CD1c-positive myeloid dendritic cell (primary cell): ENCODE measurements at regions not wholly inside any gene's neighbourhood (a gene's known extent, or its start where the extent isn't known, plus 50 kb on each side); places are given as distances from the start of the nearest gene placed in this dataset.

Source experiments
- DNase-seq: peaks from one replicate; pipeline ENCODE4 v3.0.0-alpha.2; 2016; ENCODE audit errors: extremely low spot score

DNA sequence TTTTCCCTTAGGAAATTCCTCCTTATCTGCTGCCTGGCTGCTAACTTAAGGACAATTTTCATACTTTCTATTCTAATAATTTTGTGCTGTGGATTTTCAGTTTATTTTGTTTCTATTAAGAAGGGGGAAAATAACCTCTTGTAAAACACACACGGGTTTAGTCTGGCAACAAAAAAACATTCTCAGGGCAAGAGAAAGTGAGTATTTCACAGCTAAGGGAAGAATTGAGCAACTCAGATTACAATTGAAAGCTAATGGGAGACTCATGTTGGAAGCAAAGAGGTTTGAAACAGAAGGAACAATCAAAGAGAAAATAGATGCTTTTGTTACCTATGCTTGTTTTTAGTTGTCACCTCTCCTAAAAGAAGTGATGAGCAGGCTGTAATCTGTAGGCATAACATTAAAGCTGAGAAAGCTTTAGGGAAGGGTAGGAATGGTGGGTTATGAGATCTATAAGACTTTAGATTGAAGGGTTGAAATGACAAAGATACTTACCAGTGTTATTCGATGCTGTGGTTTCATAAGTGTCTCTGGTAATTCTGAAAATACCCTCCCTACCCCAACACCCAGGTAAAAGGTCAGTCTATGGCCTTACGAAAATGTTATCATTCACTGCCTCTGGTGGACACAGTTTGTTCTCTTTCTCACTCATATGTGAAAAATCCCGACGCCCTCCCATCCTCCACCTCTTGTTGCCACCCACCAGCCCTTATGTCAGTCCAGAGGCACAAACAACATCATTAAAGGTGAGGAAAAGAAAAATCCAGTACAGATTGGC lies 510.9 kb downstream of the TXNL1 start:
- no peak for DNase-seq

DNA sequence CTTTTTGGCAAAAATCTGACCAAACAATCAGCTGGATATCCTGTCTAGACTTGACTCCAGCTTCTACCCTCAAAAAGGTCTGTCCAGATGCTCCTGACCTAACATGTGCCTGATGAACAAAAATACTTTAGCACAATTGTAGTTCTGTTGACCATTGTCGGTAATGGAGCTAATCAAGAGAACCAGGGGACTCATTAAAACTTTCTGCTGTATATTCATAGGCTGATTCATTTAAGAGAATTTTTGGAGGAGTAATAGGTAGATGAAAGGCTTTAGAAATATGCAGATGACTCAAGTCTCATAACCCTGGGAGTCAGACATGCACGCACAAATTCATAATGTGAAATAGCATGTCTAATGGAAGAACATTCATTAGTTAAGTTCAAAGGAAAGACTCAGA lies 514.2 kb downstream of the TXNL1 start:
- DNase-seq = no peak

DNA sequence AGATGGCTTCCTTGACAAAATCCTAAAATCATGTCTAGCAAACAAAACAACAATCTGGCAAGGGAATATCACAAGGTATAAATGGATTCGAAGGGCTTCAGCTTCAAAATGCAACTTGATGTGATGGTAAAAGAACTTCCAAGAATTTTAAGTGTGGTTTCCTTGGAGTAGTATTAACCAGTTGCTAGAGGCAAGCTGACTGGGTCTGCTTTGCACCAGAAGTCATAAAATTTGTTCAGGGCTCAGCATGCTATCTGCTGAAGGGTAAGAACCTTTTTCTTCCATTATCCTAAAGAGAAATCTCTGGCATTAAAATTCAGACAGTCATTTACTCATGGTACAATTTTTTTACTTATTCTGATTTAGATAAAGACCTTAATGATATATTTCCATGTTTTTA lies 516.7 kb downstream of the TXNL1 start:
- DNase-seq = no peak

DNA sequence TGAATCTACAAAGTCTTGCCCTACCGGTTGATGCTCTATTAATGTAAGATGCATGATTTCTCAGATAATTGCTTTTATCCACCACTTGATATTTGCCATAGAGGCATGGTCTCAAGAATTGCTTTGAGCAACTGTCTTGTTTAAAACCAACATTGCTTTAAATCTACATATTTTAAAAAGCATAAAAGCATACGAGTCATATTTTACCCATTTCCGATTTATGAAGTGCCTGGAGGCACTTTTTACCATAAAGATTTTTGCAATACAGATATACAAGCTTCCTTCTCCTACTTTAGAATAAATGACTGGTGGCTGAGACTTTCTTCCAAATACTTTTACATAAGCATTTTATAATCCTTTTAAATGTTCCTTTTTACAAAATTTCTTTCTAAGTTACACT lies 517.6 kb downstream of the TXNL1 start:
- no peak for DNase-seq

DNA sequence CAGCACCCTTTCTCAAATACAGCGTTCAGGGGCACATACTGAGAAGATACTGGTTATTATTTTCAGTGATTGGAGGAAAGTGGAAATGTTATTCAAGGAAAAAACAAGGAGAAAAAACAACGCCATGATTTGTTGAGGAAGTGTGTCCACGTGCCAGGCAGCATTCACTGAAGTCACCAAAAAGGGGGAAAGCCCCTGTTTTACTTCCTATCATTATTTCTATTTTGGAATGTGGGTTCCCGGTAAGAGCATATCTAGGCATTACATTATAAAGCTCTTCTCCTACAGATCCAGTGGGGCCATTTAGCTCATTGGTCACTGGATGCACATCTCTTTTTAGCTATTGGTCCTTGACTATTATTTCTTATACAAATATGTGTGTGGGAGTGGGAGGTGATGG lies 518.7 kb downstream of the TXNL1 start:
- peak; percentile 21 for DNase-seq

DNA sequence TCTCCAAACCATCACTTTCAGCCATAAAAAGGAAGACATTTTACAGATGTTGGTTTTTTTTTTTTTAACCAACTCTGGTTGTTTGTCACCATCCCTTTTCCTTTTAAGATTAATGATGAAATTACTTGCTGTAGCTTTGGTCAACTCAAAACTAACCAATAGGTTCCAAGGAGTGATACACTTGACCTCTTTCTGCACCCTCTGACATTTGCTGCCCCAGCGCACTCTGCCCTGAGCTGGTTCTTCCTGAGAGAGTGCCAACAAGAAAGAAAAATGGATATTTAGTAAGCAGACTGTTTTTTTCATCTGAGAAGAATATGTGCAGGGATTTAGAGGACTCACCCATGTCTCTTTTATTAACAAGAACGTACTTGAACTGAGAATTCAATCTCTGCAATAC lies 520.0 kb downstream of the TXNL1 start:
- no peak for DNase-seq

DNA sequence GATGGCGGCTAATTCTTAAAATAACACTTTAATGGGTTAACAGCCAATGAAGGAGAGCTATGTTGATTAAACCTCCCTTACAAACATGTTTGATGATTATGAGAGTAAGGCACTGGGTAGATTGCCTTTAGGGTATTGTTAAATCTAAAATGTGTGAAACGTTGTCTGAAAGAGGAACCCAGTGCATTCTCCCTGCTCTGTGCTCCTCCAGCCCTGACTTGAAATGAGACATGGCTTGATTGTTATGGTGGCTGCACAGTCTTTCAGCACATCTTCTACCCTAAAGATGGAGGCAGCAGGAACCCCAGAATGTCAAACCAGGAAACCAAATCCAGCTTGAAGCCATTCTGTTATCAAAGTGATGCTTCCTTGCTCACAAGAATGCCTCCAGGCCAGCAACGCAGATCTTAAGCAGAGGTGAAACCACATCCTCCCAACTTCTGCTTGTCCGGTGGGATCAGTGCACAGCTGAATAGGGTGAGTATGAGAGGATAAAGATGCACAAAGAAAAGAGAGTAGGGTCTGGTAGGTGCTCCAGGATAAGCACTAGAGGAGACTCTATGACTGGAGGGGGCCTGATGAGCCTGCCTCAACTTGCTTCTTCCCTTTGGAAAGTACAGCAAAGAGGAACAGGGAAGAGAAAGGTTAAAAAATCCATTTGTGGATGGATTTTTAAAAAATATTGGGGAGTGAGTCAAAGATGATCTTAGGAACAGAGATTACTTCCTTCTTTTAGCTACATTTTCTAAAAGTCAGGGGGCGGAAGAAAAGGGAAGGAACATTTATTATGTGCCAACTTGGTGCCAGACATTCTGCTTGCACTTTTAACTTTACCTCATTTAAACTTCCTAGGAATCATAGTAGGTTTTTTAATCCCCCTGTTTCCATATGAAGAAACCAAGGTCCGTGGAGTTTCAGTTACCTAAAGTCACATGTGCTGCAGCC lies 523.0 kb downstream of the TXNL1 start:
- DNase-seq = peak; percentile 87

DNA sequence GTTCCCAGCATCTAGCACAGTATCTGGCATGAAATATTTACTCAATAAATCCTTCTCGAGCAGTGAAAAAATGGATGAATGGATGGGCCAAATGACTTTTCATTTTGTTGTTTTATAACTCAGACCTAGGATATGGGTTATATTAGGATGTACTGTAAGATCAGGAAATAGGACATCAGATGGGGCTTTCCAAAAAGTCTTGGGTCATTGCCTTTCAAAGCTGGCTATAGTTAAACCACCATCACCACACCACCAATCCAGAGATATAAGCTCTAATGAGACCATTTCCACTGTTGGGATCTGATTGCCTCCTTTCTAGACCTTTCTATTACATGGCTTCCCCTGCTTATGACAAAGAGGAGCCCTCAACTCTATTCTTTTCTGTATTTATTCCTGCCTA lies 525.0 kb upstream of the TCF4 start:
- no peak for DNase-seq

DNA sequence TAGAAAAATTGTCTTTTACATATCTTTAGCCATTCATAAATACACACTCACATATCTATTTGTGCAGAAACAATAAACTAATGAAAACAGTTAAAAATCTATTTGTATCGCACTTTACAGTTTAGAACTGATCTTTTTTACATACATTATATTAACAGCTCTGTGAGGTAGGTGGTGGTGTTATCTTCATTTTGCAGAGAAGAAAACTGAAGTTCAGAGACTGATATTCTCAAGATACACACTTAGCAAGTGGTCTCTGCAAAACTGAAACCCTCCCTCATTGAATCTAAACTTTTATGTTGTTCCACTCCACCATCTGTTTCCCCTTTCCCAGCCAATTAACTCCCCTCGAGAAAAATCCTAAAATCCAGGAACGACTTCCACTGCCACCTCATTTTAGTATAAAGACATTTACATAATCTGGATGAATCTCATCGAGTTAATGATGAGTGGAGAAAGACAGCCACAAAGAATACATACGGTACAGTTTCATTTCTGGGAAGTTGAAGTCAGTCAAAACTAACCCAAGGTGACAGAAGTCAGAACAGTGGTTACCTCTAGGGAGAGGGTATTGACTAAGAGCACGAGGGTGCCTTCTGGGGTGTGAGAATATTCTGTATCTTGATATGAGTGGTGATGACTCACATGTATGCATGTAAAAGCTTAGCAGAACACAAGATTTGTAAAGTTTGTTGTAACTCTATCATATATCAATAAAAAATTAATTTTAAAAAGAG lies 524.2 kb upstream of the TCF4 start:
- peak; percentile 22 for DNase-seq

DNA sequence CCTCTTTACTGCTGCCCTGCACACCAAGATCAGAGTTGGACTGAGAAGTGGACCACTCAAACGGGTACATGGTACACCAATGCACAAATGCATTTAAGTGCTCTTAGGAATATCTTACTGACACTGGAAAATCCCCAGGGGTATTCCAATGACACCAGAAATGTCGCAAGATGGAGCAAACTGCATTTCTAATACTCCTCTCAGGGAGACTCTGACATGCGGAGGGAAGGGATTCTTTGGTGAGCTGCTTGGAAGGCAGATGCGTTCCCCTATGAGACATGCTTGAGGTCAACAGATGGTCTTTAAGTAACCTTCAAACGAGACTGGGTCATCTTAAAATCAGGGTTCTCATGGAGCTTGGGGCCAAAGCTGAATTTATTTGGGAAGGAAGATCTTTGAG lies 521.8 kb upstream of the TCF4 start:
- no peak for DNase-seq

DNA sequence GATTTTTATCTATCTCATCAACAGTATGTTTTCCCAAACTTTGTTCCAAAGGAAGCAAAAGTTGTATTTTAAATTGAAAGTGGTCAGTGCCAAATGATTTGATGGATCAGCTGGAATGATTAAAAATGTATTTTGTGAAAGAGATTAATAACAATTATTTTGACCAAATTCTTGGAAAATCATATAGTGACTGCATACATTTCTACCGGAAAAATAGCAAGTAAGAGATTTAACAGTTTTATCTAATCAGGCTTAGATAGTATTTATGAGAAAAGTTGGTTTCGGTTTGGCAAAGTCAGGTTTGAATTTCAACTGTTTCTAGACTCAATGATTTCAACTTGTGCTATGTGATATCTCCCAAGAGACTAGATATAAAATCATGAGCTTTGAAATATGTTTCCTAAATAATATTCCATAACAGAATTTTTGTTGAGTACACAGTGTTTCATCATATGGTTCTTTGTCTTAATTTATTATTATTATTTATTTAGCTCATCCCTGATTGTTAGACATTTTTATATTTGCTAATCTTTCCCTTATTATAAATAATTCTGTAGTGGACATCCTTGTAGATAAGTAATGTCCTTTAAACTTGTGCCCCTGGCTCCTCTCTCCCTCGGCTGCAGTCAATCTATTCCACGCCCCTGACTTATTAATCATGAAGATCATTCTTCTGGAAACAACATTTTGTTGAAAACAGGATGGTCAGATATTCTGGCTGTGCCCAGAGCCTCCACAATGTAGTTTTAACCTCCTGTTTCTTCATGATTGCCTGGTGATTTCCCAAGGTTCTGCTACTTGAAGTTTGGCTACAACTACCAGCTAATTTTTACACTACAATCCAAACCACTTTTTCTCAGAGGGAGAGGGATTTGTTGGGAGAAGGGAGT lies 520.7 kb upstream of the TCF4 start:
- DNase-seq = no peak

DNA sequence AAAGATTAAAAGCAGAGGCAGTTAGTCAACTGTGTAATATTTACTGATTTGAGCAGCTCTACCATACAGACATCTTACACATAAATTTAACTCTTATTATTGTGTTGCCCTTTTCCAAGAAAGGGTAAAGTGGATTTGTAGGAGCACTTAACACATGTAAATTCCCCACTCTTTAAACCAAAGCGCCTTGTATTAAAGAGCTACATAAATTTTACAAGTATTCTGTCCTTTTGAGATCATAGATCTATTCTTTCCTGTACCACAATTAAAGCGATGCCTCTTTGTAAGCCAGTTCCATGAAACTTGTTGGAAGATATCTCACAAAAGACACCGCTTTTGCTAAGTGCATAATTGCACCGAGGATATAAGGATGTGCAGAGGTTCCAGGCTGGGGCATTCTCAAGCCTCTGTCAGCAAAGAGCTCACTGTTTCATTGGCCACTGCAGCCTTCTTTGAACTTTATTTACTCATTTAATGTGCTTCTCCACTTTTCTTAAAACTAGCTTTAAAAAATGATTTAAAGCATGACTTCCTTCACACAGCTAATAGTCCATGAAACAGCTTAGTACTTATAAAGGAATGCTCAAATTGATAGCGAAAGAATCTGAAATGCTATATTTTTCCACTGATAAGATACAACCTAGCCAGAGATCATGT lies 520.0 kb upstream of the TCF4 start:
- DNase-seq = no peak

DNA sequence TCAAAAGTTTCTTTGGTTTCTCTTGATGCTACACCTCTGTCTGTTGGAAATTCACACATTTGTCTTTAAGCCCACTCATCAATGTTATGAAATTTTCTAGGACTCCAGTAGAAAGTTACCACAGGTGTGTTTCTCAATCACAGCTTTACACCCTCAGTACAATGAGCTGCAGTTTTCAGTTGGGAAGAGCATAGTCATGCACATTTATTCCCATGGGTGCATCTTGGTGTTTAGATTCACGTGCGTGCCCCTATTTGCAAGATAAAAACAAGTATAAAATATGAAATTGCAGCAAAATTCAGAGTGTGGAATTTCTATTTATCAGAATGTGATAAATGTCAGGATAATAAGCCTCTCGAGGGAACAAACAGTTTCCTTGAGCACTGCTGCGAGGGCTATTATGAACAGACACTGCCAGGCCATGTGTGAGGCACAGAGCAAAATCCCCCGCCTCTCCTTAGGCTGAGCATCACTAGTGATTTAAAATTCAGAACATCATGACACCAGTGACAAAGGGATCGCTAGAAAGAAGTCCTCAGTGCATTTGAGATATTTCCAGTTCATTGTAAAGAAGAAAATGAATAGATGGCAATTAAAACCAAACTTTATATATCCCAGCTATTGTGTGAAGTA lies 512.2 kb upstream of the TCF4 start:
- no peak for DNase-seq

DNA sequence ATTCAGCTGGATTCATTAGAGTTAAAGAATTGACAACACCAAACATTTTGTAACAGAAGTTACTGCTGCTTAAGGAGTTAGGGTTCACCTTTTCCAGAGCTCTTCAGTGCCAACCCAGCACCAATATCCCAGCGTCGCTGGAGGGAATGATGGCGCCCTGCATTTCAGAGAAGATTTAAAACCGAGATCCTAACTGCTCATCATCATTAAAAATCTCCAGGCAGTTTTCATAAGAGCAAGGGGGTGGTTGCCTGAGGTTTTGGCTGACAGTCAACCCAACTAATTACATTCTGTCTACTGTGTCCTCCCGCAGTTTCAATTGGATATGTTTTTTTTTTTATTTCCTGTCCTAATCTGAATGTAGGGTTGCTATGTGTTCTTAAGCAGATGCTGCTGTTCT lies 509.6 kb upstream of the TCF4 start:
- DNase-seq = no peak

DNA sequence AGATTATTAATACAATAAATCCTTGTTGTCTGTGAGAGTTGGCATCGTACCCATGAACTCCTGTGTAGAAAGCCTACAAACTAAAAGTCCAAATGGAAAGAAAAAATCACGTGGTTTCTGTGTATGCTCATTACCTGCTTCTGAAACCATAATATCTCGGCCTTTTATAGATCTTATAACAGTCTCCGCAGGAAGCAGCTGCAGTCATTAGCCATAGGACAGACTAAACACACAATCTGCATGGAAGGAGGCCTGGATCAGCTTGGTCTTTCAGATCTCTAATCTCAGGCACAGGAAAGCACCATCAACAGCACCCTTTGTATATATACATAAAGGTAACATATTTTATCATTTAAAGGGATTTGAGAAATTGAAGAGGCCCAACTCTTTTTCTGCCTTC lies 508.9 kb upstream of the TCF4 start:
- DNase-seq = no peak

DNA sequence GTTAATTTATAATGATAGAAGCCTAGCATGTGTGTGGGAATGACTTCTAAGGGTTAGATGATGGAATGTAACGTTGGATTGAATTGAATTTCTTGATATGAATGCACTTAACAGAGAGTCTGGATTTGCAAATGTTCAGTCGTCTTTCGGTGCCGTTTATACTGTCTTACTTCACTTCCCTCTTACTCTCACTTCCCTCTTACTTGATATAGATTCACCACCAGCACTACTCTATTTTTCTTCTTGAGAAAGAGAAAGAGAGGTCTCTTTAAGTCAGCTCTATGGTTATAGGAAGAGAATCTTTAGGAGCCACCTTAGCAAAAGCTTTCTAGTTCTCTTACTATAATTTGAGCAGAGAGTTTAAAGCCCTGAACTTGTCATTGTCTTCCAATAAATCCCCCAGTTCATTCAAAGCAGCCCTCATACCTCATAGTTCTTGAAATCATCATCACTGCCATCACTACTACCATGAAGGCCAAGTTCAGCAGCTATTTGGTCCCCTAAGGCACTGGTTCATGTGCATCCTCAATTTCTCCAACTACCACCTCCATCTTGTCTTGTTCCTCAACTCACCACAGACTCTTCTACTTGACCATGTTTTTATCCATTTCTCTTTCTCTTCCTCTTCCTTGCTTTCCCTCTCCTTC lies 501.7 kb upstream of the TCF4 start:
- DNase-seq = peak; percentile 20

DNA sequence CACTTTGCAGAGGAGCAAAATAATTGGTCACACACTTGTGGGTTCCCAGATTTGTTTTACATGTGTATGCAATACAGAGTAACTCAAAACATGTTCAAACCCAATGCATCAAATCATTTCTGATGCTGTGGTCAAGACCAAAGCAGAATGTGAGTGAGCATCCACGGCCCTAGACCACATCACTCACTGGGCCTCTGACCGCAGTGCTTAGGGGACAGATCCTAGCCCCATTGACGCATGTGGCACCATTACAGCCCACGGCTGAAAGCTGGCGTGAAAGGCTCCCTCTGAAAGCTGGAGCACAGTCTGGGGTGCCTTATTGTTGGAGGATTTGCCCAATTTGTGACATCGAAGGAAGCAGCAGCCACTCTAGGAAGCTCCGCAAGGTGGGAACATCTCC lies 498.8 kb upstream of the TCF4 start:
- no peak for DNase-seq

DNA sequence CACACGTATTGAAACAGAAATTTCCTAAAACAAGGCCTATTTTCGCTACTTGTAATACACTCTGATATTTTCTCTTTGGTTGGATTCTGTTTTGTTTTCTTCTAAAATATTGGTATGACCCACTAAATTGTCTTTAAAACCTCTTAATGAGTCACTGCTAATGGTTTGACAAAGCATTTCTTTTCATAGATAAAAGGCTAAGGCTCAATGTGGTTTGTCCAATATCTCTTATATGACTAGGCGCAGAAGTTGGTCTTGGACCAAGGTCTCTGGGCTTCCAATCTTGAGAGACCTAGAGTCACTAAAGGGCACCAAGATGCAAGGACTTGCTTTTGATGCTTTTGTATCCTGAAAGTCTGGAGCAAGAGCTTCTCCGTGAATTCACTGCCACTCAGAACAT lies 498.2 kb upstream of the TCF4 start:
- DNase-seq = no peak

DNA sequence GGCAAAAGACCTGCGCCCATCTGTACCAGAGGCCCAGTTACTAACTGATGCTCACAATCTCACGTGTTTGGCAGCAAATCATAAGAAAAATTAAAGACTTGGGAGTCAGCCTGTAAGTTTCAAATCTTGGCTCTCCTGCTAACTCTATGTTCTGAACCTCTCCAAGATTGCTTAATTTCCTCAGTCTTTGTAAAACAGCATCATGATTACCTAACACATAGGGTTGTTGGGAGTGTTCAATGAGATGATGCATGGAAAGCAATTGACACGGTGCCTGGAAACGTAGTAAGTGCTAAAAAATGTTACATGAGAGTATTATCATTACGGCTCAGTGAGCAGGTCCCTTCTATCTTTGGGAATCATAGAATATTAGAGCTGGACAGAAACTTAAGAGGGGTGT lies 497.6 kb upstream of the TCF4 start:
- no peak for DNase-seq
